HG03103 (cell line): ENCODE measurements at regions not wholly inside any gene's neighbourhood (a gene's known extent, or its start where the extent isn't known, plus 50 kb on each side); places are given as distances from the start of the nearest gene placed in this dataset.
A peak's percentile ranks its signal among the peaks of the same experiment; 100 is the strongest.
"Not testable (repeated sequence)": the region's sequence is repeated elsewhere in the genome, so short reads cannot be mapped to it uniquely, and the experiment has no call there.

Source experiments
- ATAC-seq: cut with Tn5 transposase; IDR thresholded peaks from one replicate; pipeline ENCODE4 v1.9.1; 2021; ENCODE audit warnings: low read depth; ENCODE audit not compliant: unreplicated experiment

DNA sequence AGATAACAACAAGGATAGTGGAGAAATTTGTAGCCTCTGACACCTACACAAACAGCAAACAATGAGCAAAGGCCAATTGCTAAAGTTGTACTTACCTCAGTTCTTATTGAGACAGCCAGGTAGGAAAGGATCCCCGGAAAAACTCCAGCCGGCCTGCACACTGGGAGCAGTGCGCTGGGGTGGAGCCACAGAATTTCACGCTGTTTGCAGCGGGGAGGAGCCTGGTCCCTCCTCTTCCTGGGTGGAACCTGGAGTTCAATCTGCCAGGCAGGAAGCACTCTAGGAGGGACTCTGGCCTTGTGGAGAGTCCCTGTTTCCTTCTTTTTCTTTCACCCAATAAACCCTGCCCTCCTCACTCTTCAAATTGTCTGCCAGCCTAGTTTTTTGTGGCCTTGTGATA, 382.6 kb upstream of the TGIF2LX start:
- not testable (repeated sequence) for ATAC-seq

DNA sequence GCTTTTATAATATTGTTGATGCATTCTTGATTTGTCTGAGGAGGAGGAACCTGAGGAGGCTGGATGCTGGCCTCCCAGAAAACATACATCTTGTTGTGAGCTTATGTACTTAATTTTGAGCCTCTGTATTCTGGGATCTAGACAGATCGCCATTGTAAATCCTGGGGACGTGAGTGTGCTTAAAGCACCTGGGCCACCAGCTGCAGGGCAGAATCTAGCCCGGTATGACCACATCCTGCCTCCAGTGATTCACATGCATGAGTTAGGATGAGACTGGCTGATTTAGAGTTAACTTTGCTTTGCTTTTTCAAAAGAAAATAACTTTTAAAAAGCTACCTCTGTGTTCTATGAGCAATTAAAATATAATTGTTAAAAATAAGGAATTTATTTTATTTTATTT, 364.6 kb upstream of the TGIF2LX start:
- not testable (repeated sequence) for ATAC-seq

DNA sequence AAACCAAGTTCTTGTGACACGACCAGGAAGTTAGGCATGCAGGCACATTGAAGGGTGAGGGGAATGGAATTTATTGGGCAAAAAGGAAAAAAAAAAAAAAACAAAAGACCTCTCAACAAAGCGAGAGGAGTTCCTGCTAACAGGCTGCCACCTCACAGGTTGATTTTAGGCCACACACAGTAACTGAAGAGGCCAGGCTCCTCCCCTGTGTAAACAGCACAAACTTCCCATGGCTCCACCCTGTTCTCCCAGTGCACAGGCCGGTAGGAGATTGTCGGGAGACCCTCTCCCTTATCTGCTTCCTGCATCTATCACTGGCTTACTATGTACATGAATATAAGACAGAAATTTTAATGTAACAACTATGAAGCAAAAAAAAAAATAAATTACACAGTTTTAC, 359.6 kb upstream of the TGIF2LX start:
- not testable (repeated sequence) for ATAC-seq

DNA sequence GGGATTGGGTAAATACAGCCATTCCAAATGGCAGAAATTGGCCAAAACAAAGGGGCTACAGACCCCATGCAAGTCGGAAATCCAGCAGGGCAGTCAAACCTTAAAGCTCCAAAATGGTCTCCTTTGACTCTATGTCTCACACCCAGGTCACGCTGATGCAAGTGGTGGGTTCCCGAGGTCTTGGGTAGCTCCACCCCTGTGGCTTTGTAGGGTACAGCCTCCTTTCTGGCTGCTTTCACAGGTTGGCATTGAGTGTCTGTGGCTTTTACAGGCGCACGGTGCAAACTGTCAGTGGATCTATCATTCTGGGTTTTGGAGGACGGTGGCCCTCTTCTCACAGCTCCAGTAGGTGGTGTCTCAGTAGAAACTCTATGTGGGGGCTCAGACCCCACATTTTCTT, 358.6 kb upstream of the TGIF2LX start:
- not testable (repeated sequence) for ATAC-seq

DNA sequence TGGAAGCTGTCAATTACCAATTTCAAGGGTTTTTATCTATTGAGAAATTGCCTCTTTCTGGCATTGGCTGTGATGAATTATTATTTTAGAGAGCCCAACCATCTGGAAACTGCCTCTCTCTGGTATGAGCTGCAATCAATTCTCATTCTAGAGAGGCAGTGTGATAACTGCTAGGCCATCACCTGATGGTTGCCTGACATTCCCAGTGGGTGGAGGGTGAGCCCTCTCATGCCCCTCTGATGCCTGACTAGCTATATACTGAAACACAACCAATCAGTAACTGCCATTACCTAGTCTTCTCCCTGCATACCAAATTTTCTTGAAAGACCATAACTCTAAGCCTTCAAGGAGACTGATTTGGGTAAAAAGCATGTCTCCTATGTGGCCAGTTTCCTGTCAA, 353.9 kb upstream of the TGIF2LX start:
- ATAC-seq = not testable (repeated sequence)

DNA sequence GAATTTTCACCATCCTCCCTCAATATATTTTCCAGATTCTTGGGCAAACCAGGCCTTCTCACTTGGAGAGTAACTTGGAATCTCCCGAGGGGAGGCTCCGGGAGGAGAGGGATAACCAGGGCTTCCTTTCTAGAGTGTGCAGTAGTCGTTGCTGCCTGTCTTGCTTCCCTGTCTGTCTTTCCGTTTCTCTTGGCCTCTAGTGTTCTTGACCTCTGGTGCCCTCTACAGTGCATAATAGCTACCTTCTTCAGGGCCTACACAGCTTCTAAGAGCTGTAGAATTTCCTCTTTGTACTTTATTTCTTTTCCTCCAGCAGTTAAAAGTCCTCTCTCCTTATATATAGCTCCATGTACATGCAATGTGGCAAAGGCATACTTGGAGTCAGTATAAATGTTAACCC, 339.8 kb upstream of the TGIF2LX start:
- not testable (repeated sequence) for ATAC-seq

DNA sequence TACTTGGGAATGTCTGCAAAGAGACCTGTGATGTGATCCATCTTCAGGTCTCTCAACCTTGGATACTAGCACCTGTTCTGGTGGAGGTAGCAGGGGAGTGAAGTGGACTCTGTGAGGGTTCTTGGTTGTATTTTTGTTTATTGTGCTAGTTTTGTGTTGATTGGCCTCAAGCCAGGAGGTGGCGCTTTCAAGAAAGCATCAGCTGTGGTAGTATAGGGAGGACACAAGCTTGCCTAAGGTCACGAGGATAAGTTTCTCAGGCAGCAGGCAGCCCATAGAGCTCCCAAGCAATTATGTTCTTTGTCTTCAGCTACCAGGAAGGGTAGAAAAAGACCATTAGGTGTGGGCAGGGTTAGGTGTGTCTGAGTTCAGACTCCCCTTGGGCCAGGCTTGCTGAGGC, 289.9 kb upstream of the TGIF2LX start:
- ATAC-seq = not testable (repeated sequence)

DNA sequence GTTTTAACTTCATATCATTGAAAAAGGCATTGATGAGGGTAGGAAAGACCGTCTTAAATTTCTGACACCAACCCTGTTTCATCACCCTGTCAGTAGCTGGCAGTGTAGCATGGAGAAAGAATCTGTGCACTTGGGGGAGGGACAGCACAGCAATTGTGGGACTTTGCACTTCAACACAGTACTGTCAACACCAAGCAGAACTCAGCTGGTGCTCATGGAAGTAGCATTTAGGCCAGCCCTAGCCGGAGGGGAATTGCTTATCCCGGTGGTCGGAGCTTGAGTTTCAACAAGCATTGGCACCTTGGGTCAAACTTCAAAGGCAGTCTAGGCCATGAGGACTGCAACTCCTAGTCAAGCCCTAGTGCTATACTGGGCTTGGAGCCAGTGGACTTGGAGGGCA, 285.8 kb upstream of the TGIF2LX start:
- ATAC-seq = not testable (repeated sequence)

DNA sequence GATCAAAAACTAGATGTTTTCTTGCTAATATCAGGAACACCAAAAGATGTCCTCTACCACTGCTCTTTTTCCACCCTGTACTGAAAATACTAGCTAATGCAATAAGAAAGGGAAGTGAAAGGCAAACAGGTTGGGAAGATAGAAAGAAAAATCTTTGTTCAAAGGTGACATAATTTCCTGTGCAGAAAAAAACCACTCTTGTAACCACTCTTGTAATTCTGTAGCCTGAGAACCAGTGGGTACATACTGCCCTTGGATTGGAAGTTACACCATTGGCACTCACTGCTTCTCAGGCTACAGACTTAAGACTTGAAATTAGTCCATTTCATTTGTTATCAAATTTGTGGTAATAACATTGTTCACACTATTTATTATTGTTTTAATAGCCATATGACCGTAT, 263.0 kb upstream of the TGIF2LX start:
- ATAC-seq = peak; percentile 76

DNA sequence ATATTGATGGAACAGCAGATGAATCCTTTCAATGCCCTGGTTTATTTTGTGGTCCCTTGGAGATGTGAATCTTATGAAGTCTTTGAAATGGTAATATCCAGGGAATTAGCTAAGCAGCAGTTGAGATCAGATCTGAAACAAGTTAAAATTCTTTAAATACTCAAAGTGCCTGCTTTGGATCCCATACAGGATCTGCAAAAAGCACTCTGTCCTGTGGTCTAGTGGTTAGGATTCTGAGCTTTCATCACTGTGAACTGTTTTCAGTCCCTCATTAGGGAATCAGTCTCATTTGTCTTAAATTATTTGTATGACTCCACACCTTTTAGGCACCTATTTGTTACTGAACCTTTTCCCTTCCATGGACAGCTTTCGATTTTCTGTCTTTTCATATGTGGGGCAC, 215.2 kb upstream of the TGIF2LX start:
- ATAC-seq = not testable (repeated sequence)

DNA sequence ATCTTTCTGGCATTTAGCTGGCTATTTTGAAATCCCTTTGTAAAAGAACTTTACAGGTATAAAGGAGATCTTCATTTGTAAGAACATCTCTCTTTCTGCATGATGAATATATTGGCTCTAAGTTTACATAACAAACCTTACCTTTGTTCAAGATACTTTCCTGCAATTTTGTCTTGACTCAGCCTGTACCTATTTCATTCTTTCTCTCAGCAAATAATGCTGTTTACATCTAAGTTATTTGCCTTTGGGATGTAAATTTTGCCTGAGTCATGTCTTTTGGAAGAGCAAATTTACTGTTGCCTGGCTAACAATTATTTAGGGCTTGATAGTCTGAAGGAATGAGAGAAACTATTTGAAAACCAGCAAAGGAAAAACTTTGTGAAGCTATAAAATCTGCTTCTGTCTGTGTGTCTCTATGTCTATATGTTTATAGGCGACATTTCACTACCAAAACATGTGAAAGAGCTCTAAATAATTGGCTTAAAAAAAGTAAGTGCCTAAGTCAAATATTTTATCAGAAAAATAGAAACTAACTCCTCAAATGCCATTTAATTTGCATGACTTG, 214.3 kb upstream of the TGIF2LX start:
- not testable (repeated sequence) for ATAC-seq

DNA sequence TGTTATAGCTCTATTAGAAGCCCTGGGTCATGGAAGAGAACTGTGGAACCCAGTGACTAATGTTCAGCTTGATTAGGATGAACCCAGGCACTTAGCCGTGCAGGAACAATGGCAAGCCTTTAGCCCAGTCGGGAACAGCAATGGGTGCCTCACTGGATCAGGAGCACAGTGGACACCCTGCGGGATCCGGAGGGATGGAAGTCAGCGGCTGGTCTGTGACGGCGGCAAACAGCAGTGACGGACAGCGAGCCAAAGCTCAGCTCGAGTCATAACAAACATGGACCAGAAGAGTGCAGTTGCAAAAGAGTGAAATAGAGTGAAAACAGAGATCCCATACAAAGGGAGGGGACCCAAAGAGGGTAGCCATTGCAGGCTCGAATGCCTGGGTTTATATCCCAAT, 187.3 kb upstream of the TGIF2LX start:
- not testable (repeated sequence) for ATAC-seq

DNA sequence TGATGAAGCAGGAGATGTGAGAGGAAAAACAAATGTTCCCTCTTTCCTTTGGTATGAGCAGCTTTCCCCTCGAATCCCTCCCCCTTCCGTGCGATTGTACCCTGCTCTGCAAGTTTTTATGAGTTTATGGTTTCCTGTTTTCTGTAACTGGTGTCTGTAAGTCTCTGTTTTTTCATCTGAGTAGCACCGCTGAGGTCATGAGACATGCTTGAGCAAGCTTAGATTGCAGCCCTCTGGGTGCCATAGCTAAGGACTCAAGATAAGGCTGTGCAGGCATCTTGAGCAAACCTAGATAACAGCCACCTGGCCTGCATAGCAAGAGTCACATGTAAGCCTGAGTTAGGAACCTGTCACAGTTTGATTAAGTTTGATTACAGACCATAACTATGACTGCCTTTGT, 165.2 kb upstream of the TGIF2LX start:
- not testable (repeated sequence) for ATAC-seq

DNA sequence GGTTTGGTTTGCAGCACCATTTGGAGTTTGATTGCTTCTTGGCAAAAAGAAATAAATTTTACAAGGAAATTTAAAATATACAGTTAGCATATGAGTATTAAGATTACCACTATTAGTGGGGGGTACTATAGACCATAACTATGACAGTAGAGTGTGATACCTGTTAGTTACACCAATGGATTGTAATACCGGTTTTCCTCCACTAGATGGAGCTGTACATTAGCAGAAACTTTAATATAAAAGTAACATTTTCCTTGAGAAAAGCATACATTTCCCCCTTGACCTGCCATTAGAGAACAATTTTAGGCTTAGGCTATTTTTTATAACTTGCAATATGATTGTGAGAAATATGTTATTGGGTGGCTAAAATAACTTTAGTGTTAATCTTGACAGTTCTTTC, 163.9 kb upstream of the TGIF2LX start:
- not testable (repeated sequence) for ATAC-seq

DNA sequence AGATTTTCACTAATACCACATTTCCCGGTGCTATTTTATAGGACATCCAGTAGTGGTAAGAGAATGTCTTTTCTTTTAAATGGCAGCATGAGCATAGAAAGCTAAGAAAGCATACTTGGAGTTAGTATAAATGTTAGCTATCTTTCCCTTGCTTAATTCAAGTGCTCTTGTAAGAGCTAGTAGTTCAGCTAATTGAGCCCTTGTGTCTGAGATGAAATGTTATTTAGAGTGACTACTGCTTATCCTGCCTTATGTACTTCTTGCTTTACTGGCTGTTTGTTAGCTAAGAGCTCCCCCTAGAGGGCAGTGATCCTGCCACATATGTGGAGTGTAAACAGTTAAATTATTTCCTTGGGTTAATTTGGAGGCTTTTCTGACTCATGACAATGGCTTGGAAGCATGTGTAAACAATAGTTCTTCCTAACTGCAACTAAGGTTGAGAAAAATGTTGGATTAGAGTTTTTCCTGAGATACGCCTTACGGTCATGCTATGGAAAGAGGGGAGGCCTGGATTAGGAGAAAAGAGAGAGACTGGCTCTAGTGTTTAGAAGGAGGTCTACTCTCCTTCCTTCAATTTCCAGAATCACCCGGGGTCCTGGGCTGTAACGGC, 162.5 kb upstream of the TGIF2LX start:
- not testable (repeated sequence) for ATAC-seq

DNA sequence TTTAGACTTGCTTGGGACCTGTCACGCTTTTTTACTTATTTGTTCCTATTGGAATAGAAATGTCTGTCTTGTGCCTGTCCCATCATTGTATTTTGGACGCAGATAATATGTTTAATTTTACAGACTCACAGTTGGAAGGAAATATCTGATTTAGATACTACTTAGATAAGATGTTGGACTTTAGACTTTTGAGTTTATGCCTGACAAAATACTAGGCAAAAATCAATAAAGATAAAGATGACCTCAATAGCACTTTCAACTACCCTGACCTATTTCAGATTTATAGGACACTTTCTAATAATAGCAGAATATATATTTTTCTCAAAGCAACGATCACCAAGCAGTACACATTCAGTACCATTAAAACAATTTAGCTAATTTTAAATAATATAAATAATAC, 150.1 kb upstream of the TGIF2LX start:
- ATAC-seq = not testable (repeated sequence)

DNA sequence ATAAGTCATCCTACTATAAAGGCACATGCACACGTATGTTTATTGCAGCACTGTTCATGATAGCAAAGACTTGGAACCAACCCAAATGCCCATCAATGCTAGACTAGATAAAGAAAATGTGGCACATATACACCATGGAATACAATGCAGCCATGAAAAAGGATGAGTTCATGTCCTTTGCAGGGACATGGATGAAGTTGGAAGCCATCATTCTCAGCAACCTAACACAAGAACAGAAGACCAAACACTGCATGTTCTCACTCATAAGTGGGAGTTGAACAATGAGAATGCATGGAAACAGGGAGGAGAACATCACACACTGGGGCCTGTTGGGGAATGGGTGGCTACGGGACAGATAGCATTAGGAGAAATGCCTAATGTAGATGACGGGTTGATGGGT, 110.3 kb upstream of the TGIF2LX start:
- not testable (repeated sequence) for ATAC-seq

DNA sequence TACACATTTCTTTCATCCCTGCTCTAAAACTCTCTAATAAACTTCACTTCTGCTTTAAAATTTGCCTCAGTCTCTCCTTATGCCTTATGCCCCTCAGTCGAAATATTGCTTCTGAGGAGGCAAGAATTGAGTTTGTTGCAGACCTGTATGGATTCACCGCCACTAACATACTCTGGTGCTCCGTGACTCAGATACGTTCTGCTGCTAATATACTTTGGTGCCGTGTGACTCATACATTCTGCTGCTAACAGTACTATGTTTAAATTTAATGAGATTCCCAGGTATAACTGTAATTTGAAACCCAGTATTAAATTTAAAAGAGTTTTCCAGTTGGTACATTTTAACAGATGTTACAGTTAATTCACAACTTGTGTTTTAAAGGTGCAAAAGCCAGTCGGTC, 82.0 kb upstream of the TGIF2LX start:
- ATAC-seq = not testable (repeated sequence)

DNA sequence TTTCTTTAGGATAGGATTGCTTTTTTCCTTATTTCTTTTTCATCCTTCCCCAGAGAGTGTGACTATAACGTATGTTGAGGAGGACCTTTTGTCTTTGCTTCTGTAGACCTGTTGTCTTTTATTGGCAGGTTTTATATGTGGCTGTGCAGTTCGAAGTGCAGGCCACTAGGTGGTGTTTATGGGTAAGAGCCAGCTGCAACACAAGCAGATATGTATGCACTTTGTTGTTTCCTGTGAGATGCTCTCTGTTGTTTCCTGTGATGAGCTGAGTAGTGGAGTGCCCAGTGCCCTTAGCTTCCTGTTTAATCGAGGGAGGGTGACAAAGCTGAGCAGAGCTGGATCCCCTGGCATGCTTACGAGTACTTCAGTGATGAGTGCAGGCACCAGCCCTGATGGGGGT, 50.0 kb upstream of the TGIF2LX start:
- ATAC-seq = peak; percentile 52
